Endothelial cell of umbilical vein (primary cell): ENCODE measurements at regions not wholly inside any gene's neighbourhood (a gene's known extent, or its start where the extent isn't known, plus 50 kb on each side); places are given as distances from the start of the nearest gene placed in this dataset.

Source experiments
- CTCF ChIP-seq, 2 donors: IDR thresholded peaks; 1 replicate in 1 of 2; 2 replicates in 1 of 2; pipeline ENCODE4 v1.5.1; 2011; ENCODE audit warnings: low read length in 2 of 2, mild to moderate bottlenecking in 2 of 2, moderate library complexity in 2 of 2, control low read depth in 1 of 2, inconsistent platforms in 1 of 2, low read depth in 1 of 2; ENCODE audit not compliant: insufficient read depth in 1 of 2; ENCODE audit errors: extremely low read depth in 1 of 2
- EZH2 ChIP-seq: IDR thresholded peaks from 2 replicates; pipeline ENCODE4 v1.6.1; 2012; ENCODE audit warnings: borderline replicate concordance, low read depth, mild to moderate bottlenecking, moderate library complexity, low read length, inconsistent platforms; ENCODE audit not compliant: severe bottlenecking
- POLR2AphosphoS5 ChIP-seq: IDR thresholded peaks from 2 replicates; pipeline ENCODE4 v1.6.1; 2012; ENCODE audit warnings: low read depth, mild to moderate bottlenecking, control low read depth, low read length, moderate library complexity; ENCODE audit not compliant: insufficient read depth

DNA sequence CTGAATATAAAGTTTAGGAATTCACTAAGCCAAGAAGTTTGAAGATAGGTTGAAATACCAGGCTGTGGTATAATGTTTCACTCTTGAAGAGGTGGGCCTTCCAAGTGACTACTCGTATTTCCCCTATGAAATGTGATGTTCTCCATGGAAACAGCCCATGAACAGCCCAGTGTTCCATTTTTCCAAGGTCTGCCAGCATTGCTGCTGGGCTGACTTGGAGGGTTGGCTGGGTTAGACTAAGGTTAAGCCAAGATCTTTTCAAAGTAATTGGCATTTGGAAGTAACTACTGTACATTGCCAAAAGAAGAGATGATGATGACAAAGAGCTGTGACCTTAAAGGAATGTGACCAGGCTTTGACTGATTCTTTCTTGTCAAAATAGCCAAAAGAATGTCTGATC lies 73.8 kb downstream of the RPE65 start:
- TF ChIP-seq CTCF (IDR thresholded peaks at IDR 0.05; ENCODE audit: extremely low read depth in 1 of 2, insufficient read depth in 1 of 2, low read depth in 1 of 2, low read length in 2 of 2) (no peak), POLR2AphosphoS5 (no peak), EZH2 (no peak)
